GM19239 (cell line): ENCODE measurements at regions not wholly inside any gene's neighbourhood (a gene's known extent, or its start where the extent isn't known, plus 50 kb on each side); places are given as distances from the start of the nearest gene placed in this dataset.

Experiments
- DNase-seq: peaks from one replicate; pipeline ENCODE4 v3.0.0; 2011; ENCODE audit warnings: low spot score; ENCODE audit not compliant: insufficient read length
- FAIRE-seq: peaks from 2 replicates; lab custom pipeline; 2011; peaks lifted over from hg19 to GRCh38; lab: Jason Lieb, UNC

DNA sequence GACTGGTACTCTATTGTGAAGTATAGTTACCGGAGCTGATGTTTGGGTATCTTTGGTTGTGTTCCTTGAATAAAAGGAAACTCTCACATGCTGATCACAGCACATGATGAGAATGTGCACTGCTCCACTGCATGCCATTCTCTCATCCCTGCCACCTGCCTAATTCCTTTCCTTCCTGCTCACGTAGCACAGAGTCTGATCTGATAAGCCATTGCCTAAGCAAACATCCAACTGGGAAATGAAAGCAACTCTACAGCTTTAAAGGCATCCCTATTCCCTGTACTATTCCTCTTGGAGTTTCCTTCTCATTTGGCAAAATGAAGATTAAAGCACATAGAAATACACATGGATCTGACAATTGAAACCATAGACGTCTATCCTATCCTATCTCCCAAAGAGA is 359.8 kb downstream of the C3orf38 start:
- DNase-seq = no peak
- FAIRE-seq = no peak

DNA sequence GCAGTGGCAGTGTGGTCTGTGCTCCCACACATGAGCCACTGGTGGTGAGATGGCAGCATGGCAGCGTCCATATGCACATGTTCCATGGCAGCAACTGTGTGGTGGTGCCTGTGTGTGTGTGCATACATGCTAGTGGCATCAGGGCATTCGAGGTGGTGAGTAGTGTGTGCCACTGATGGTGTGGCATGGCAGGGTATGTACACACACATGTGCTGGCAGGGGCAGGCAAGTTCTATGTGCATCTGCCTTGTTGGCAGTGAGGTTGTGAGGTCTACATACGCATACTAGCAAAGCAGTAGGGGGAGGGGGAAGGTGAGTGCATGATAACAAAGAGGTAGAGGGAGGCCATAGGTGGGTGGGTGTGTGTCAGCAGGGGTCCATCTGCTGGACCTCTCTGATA is 378.7 kb downstream of the C3orf38 start:
- DNase-seq = no peak
- no peak for FAIRE-seq

DNA sequence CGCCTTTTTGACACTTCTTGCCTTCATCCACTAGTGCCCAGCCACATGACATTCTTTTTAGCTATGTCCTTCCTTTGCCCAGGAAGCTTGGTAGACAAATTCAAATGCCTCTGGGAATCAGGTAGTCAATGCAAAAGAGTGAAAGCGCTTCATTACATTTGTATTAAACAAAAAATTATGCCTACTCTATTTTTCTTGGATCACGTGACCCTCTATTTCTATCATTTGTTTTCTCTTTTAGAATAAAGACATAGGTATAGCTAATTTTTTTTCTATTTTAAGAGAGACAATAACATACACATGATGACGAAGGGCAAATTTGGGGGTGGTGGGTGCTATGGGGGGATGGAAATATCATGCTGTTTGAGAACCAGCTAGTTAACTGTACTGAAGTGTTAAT is 384.8 kb downstream of the C3orf38 start:
- FAIRE-seq = no peak
- DNase-seq = no peak

- no peak for FAIRE-seq
Observed at GRCh38 chr3:88535563-88535962, 385.8 kb downstream of the C3orf38 start.

GRCh38 chr3:88542916-88543315 is 393.2 kb downstream of the C3orf38 start:
- DNase-seq (no peak), FAIRE-seq (no peak)

More at GRCh38 chr3:88535563-88535962, 385.8 kb downstream of the C3orf38 start:
- DNase-seq = no peak

DNA sequence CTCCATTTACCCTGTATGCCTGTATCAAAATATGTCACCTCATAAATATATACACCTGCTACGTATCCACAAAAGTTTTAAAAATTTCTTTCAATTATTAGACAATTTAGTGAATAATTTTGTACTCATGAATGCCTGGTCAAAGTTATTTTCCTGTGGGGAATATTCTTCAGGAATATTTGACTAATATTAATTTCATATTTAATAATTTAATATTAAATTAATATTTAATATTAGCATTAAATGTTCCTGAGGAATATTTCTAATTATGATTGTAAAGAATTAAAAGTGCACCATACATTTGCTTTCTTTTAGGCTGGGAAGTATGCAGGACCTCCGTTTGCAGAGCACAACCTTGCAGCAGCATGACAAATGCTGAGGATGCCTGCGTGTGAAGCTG is 422.7 kb downstream of the C3orf38 start:
- no peak for FAIRE-seq
- no peak for DNase-seq

GRCh38 chr3:88573472-88573871 is 423.7 kb downstream of the C3orf38 start:
- DNase-seq (no peak), FAIRE-seq (no peak)

DNA sequence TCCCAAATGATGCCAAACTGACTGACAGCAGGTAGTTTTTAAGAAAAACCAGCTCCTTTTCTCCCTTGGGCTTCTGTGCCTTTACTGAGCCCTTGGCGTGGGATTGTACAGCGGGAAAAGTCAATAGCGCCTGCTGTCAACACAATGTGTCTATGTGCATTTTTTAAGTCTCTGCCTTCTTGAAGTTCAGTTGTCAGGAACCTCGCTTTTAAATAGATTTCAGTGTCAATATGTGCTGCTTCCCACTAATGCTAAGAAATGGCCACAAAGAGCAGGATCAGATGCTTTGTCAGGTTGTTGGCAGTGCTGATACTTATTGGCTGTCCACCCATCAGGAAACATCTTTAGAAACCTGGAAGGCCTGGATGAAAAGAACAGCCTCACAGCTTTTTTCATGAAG is 424.4 kb downstream of the C3orf38 start:
- DNase-seq = no peak
- FAIRE-seq = no peak

DNA sequence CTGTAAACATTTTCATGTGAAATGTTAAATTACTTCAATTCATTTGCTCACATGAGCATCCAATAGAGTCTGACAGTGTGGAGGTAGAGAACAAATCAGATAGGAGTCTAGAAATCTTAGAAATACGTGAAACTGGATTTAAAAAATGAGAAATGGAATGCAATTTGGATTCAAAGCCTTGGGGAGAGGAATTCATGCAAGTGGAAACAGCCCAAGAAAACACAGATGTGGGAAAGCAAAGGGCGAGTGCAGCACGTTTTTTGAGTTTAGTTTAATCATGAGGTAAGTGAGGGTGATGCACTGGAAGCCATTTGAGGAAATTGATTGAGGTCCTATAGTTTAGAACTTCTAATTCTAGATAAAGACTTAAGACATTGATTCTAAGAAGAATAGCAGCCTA is 434.7 kb downstream of the C3orf38 start:
- no peak for DNase-seq
- FAIRE-seq = no peak

DNA sequence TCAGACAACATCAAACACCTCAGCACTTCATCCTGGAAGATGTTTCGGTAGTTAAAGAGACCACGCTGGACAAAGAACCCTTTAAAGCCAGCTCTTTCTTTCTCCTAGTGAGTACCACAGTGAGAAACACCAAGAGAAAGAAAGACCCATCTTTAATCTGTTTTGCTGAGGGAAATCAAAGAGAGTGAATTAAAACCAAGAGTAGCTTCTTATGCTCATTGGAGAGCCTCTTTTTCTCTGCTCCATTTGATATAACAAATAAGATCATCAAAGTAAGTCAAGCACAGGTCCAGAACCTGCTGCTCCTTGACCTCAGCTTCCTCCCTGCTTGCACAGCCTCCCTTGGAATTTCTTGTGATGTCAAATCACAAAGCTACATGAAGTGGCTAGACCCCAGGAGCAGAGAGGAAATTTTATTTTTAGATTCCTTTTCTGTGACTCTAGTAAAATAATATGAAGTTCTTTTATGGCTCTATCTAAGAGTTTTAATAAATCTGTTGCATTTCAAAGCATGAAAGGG is 436.4 kb downstream of the C3orf38 start:
- FAIRE-seq (no peak), DNase-seq (no peak)

DNA sequence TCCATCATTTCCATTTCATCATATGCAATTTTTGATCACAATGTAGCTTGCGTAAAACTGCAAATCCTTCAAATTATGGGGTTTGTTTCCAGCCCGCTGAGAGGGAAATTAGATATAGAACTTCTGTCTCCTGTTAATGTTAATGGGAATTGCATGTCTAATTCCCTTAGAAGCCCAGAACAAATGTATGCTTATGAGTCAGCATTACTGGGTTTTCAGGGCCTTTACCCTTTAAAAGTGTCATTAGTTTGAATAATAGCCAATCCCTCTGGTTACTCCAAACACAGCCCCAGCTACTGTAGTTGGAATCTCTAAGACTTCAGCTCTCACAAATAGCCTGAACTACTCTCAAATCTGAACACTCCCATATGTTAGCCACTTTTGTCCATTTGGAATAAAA is 439.4 kb downstream of the C3orf38 start:
- no peak for DNase-seq
- no peak for FAIRE-seq

DNA sequence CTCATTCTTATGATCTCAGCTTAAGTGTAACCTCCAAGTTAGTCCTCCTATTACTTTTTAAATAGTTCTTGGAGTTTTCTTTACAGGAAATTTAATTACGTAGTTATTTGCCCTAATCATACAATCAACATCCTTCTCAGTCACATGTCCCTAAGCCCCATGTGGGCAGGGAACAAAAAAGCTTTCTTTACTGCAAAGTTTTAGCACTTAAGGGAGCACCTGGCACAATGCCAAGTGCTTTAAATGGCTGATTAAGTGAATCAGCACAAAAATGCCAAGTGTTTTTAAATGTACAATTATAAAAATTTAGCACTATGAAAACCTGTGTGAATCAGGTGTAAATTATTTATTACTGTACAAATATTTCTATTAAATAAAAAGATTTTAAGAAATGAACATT is 445.3 kb downstream of the C3orf38 start:
- DNase-seq (no peak), FAIRE-seq (no peak)

- DNase-seq (no peak), FAIRE-seq (no peak)
Observed at GRCh38 chr3:88596451-88596850, 446.7 kb downstream of the C3orf38 start.

DNA sequence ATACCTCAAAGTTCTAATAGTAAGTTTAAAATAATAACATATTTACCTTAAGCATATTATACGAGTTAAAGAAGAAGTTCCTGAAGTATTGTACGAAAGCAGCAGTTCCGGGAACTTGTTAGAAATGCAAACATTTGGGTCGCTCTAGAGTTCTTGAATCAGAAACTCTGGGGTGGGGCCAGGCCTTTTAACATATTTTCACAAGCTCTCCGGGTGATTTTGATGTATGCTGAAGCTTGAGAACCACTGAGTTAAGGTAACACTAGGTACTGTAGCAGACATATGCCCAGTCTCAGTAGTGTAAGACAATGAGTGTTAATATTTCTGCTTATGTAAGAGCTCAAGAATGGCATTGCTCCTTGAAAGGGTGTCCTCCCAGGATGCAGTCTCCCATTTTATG is 461.1 kb downstream of the C3orf38 start:
- FAIRE-seq (no peak), DNase-seq (no peak)

- FAIRE-seq = no peak
- no peak for DNase-seq
Observed at GRCh38 chr3:88611826-88612326, 462.1 kb downstream of the C3orf38 start.

DNA sequence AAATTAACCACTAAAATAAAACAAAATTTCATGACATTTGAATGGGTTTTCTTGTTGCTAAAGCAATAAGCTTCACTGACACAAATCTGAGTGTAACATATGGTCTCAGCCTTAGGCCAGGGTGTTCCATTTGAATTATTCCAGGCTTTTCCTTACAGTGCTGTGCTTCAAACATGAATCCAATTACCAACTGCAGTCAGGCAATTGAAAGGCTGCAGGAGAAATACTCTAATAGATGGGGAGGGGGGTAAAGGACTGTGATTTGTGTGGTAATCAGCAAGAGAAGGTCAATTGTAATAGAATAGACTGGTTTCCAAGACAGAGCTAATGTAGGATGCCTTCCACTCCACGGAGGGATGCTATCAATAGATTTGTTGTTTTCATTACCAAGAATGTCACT is 466.7 kb downstream of the C3orf38 start:
- DNase-seq = no peak
- no peak for FAIRE-seq

DNA sequence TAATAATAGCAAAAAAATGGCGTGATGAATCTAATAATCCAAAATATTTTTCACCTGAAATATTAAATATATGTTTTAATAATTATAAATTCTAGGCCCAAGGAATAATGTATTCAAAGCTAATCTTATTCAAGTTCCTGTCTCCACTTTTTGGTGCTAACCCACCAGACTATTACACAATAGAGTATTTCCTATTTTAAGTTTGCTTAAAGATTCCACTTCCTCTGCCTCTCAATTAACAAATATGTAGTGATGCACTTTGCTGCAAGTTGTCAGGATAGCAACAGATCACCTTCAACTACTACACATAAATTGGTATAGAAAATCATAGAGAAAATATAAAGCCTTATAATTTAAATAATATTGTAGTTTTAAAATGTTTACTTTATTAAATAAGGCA is 467.5 kb downstream of the C3orf38 start:
- DNase-seq = no peak
- no peak for FAIRE-seq

DNA sequence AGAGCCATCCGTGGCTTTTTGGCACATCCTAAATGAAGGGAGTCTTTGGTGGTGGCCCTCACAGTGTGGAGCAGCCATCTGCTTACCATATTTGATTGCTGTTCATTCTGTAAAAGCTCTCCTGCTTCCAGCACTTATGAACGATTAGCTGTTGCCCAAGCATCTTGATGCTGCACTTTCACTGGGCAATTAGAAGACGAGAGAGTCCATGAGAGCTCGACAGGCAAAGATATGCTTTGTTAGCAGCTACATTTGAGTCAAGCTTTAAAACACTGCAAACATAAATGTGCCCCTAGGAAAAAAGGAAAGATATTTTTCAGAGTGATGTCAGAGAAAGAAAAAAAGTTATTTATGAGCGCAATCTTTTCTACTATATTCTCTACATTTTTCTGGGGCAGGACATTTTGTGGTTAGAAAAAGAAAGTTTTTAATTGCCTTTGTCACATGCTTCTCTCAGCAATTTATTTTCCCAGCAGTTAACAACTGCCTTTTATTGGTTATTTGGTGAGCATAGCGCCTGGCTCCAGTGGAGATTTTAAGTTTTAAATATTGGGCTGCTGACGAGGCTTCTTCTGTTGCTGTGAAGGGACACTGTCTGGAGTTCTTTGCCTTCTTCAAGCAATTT is 468.4 kb downstream of the C3orf38 start:
- DNase-seq = no peak
- FAIRE-seq = no peak

GRCh38 chr3:88621586-88621985 is 471.8 kb downstream of the C3orf38 start:
- DNase-seq (no peak), FAIRE-seq (no peak)

DNA sequence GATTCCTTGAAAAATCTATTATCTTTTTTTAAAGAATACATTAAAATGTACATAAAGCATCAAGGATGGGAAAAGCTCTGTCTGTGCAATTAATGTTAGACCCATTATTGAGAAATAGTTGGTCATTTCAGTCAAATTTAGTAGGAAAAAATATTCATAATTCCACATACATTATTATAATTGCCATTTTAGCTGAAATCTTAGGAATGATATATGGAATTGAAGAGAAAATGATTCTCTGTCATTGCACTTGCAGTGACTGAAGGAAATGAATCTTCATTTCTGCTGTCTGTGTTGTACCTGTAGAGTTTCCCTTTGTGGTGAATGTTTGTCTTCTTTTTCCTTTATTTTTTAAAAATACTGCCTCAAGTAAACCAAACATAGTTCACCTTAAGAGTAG is 473.9 kb downstream of the C3orf38 start:
- DNase-seq (no peak), FAIRE-seq (no peak)

DNA sequence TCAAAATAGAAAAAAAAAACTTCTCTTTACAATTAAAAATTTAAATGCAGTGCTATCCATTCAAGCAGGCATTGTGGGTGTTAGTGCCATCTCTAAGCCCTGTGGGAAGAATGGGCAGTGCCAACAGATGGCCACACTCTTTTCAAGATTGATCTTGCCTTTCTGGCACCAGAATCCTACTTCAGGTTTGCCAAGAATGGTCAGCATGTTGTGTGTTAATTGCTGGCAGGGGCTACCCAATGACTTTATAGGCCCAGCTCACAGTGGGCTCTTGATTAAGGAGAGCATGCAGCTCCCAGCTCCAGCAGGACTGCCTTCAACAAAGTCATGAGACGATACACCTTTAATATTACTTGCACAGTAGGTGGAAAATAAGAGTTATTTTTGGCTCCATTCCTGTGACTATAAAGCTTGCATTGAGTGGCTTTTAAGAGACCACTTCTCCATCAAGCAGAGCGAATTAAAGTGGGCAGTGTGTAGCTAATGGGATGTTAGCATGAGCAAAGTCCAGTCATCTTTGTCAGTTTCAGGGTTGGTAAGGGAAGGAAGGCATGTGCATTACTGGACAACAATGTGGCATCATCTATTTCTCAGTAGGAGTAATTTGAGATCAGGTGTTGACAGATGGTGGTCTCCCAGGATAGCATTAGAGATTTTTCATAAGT is 476.8 kb downstream of the C3orf38 start:
- FAIRE-seq = no peak
- DNase-seq = no peak

DNA sequence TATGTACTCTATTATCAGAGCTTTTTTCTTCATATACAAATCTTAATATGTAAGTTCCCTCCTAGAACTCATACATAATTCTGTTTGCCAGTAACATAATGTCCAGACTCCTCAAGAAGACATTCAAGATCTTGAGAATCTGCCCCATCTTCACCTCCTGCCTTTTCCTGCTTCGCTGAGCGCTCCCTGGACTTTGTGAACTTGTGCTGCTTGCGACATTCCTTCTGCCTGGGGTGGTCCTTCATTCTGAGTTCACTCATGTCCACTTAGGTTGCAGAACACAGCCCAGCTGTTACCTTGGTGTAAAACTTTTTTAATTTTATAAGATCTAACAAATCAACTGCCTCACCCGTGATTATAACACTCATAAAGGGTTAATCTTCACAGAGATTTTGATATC is 478.5 kb upstream of the EPHA3 start:
- DNase-seq (no peak), FAIRE-seq (no peak)
